Endothelial cell of umbilical vein (primary cell): ENCODE measurements at regions not wholly inside any gene's neighbourhood (a gene's known extent, or its start where the extent isn't known, plus 50 kb on each side); places are given as distances from the start of the nearest gene placed in this dataset.

Experiments used
- BruUV-seq: library from RNA; stranded (reverse); fragments of 400-500 nt; replicated peaks from 2 replicates; lab custom pipeline; 2021; lab: Mats Ljungman, UMichigan
- CTCF ChIA-PET: fragments of 300-600, 350-600 bp; sonication (Branson Sonifier 250); formaldehyde crosslinking; loops from one replicate; lab custom pipeline; 2021; ENCODE audit warnings: antibody characterized with exemption, inconsistent platforms; lab: Charles Lee
- POLR2A ChIA-PET: fragments of 300-600, 350-600 bp; sonication (Branson Sonifier 250); formaldehyde crosslinking; loops from one replicate; lab custom pipeline; 2021; ENCODE audit warnings: antibody characterized with exemption, inconsistent platforms; lab: Charles Lee
- DNase-seq: peaks from one replicate; pipeline ENCODE4 v3.0.0-alpha.2; 2011; ENCODE audit warnings: low read depth, low spot score
- FAIRE-seq: peaks from 2 replicates; lab custom pipeline; 2011; peaks lifted over from hg19 to GRCh38; lab: Jason Lieb, UNC
- H2AFZ ChIP-seq: 2 replicates; pipeline ENCODE4 v1.6.0; 2012; ENCODE audit warnings: low read depth, low read length, control low read depth, inconsistent platforms
- H3K27ac ChIP-seq: 2 replicates; pipeline ENCODE4 v1.5.1; 2011; ENCODE audit warnings: low read depth, mild to moderate bottlenecking, control low read depth, low read length, moderate library complexity; ENCODE audit not compliant: insufficient read depth
- H3K27me3 ChIP-seq, 2 experiments: 2 replicates each; pipeline versions ENCODE4 v1.6.0 to v1.6.1; 2011; ENCODE audit warnings: low read length in 2 of 2, mixed read lengths in 1 of 2; ENCODE audit not compliant: control insufficient read depth in 2 of 2, insufficient read depth in 2 of 2
- H3K36me3 ChIP-seq, 2 experiments: 2 replicates in 1 of 2; 3 replicates in 1 of 2; pipeline ENCODE4 v1.5.1; 2011; ENCODE audit warnings: low read length in 2 of 2, mild to moderate bottlenecking in 1 of 2, moderate library complexity in 1 of 2; ENCODE audit not compliant: control insufficient read depth in 2 of 2, insufficient read depth in 2 of 2; ENCODE audit errors: extremely low read depth in 1 of 2
- H3K4me1 ChIP-seq: 3 replicates; pipeline ENCODE4 v1.5.1; 2011; ENCODE audit warnings: mild to moderate bottlenecking, low read length; ENCODE audit not compliant: control insufficient read depth, insufficient read depth; ENCODE audit errors: extremely low read depth
- H3K4me2 ChIP-seq: 2 replicates; pipeline ENCODE4 v1.6.1; 2011; ENCODE audit warnings: low read length, control low read depth, mixed read lengths; ENCODE audit not compliant: insufficient read depth
- H3K4me3 ChIP-seq, 3 experiments: fragments of 200-600 bp in 1 of 3; sonication (generic), shearing (Covaris generic) in 1 of 3; replicated peaks in 1 of 3; 2 replicates each; pipeline ENCODE4 v1.5.1; 2011 to 2016; ENCODE audit warnings: control low read depth in 3 of 3, low read length in 3 of 3, mild to moderate bottlenecking in 2 of 3, inconsistent platforms in 1 of 3, low read depth in 1 of 3, moderate library complexity in 1 of 3; ENCODE audit not compliant: insufficient read depth in 1 of 3
- H3K79me2 ChIP-seq: 2 replicates; pipeline ENCODE4 v1.6.0; 2012; ENCODE audit warnings: low read length, inconsistent platforms; ENCODE audit not compliant: control insufficient read depth, insufficient read depth
- H3K9ac ChIP-seq: replicated peaks from 2 replicates; pipeline ENCODE3; 2011; ENCODE audit warnings: low read length, control low read depth; ENCODE audit not compliant: insufficient read depth; ENCODE audit errors: extremely low read depth
- H3K9me1 ChIP-seq: replicated peaks from 3 replicates; pipeline ENCODE4 v1.6.0; 2011; ENCODE audit warnings: mild to moderate bottlenecking, low read length; ENCODE audit not compliant: control insufficient read depth, insufficient read depth; ENCODE audit errors: extremely low read depth
- H3K9me3 ChIP-seq: replicated peaks from 2 replicates; pipeline ENCODE4 v1.5.1; 2012; ENCODE audit warnings: low read length, inconsistent platforms; ENCODE audit not compliant: control insufficient read depth, insufficient read depth
- H4K20me1 ChIP-seq: replicated peaks from 2 replicates; pipeline ENCODE3; 2011; ENCODE audit warnings: mild to moderate bottlenecking, low read length; ENCODE audit not compliant: control insufficient read depth, insufficient read depth; ENCODE audit errors: extremely low read depth
- EZH2 ChIP-seq: IDR thresholded peaks from 2 replicates; pipeline ENCODE4 v1.6.1; 2012; ENCODE audit warnings: borderline replicate concordance, low read depth, mild to moderate bottlenecking, moderate library complexity, low read length, inconsistent platforms; ENCODE audit not compliant: severe bottlenecking
- FOS ChIP-seq: IDR thresholded peaks from 2 replicates; pipeline ENCODE4 v1.6.1; 2011; ENCODE audit warnings: mild to moderate bottlenecking, low read length, moderate library complexity, borderline replicate concordance; ENCODE audit not compliant: insufficient read depth
- GATA2 ChIP-seq: IDR thresholded peaks from 2 replicates; pipeline ENCODE4 v1.7.0; 2011; ENCODE audit warnings: low read depth, mild to moderate bottlenecking, moderate library complexity, mixed read lengths, low read length; ENCODE audit not compliant: insufficient read length, insufficient read depth
- JUN ChIP-seq: IDR thresholded peaks from 2 replicates; pipeline ENCODE4 v1.6.1; 2011; ENCODE audit warnings: borderline replicate concordance, low read depth; ENCODE audit not compliant: insufficient read length, insufficient read depth
- MYC ChIP-seq: IDR thresholded peaks from one replicate; pipeline ENCODE4 v1.6.1; 2011; ENCODE audit warnings: mild to moderate bottlenecking, low read depth, low read length
- POLR2A ChIP-seq: IDR thresholded peaks from 2 replicates; pipeline ENCODE4 v1.6.1; 2012; ENCODE audit warnings: low read depth, mild to moderate bottlenecking, control low read depth, low read length
- POLR2AphosphoS5 ChIP-seq: IDR thresholded peaks from 2 replicates; pipeline ENCODE4 v1.6.1; 2012; ENCODE audit warnings: low read depth, mild to moderate bottlenecking, control low read depth, low read length, moderate library complexity; ENCODE audit not compliant: insufficient read depth
- dilution Hi-C: fragments of 300-500 bp; cut with MboI; formaldehyde crosslinking; loops from one replicate; pipeline ENCODE4 v1.15.0; 2019; ENCODE audit warnings: low sequenced_read_pairs; ENCODE audit not compliant: extremely low pct_ligation_motif_present
- intact Hi-C: fragments of 100-400 bp; cut with micrococcal nuclease; formaldehyde crosslinking; loops from one replicate; pipeline ENCODE4 v1.10.0; 2022
- TF ChIP-seq, protein P1 (sequence below): IDR thresholded peaks from 2 replicates; pipeline ENCODE4 v1.6.1; 2011; ENCODE audit not compliant: insufficient read depth, insufficient read length
- TF ChIP-seq, protein P2 (sequence below), 2 donors: IDR thresholded peaks; 1 replicate in 1 of 2; 2 replicates in 1 of 2; pipeline ENCODE4 v1.5.1; 2011; ENCODE audit warnings: low read length in 2 of 2, mild to moderate bottlenecking in 2 of 2, moderate library complexity in 2 of 2, control low read depth in 1 of 2, inconsistent platforms in 1 of 2, low read depth in 1 of 2; ENCODE audit not compliant: insufficient read depth in 1 of 2; ENCODE audit errors: extremely low read depth in 1 of 2

DNA sequence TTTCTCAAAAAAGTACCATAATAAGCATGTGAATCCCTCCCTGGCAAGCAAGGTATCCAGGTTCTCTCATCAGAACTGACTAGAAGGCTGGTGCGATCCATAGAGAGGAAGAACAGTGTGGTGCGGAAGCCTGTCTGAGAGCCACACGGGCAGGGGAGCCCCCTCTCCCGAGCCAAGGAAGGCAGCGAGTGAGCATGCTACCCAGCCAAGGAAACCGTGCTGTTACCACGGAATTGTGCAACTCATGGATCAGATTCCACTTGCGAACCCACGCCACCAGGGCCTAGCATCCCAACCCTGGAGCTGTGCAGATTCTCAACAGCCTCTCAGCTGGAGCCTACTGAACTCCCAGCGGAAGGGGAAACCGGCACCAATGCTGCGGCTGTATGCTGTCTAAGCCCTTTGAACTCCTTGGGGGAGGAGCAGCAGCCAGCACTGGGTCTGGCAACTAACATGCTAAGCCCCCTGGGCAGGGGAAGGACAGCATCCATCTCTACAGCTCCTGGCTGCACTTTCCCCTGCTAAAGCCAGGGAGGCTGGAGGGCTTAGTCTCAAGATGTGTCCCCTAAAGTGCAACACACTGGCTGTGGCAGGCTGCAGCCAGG lies 823.1 kb downstream of the EPHA4 start:
- FAIRE-seq (no peak), DNase-seq (no peak)
- no peak for TF ChIP-seq GATA2
- TF ChIP-seq MYC, result no peak
- no peak for TF ChIP-seq POLR2AphosphoS5
- H3K79me2 ChIP-seq, result no peaks in the 10 kb centered on the region
- H3K9me1 ChIP-seq, result no peaks in the 10 kb centered on the region
- no peaks in the 10 kb centered on the region for H3K36me3 ChIP-seq
- no peaks in the 10 kb centered on the region for H4K20me1 ChIP-seq
- H3K4me3 ChIP-seq, result no peak overlapping the region
- no peak overlapping the region for H3K9ac ChIP-seq
- BruUV-seq, result no TSS peak
- H2AFZ ChIP-seq, result no peak overlapping the region
- H3K4me1 ChIP-seq, result no peaks in the 10 kb centered on the region
- dilution Hi-C loops (no loop called here), intact Hi-C loops (no loop called here)
- no peaks in the 10 kb centered on the region for H3K9me3 ChIP-seq
- H3K27me3 ChIP-seq, result no peaks in the 10 kb centered on the region
- ChIA-PET POLR2A (no interaction called here), CTCF (no interaction called here)
- no peak overlapping the region for H3K4me2 ChIP-seq
- no peak overlapping the region for H3K27ac ChIP-seq

DNA sequence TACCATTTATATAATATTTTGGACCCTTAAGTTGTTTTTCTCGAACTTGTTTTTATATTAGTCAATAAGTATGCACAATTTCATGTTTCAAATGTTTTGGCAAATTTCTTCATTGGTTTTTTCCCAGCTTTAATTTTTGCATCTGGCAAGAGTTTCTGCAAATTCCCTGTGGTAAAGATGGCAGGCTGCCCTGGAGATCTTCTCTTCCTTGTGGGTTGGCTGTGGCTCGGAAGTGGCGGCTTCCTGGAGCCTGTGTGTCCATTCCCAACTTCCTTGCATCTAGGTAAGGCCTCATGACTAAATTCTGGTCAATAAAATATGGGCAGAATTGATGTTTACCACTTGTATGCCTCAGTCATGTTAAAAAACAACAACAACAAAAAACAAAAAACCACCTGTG lies 818.6 kb downstream of the EPHA4 start:
- Histone ChIP-seq H4K20me1 (no peaks in the 10 kb centered on the region), H3K4me1 (no peaks in the 10 kb centered on the region), H3K27ac (no peak overlapping the region), H3K27me3 (no peaks in the 10 kb centered on the region), H2AFZ (no peak overlapping the region), H3K9me1 (no peaks in the 10 kb centered on the region), H3K4me2 (no peak overlapping the region), H3K36me3 (no peaks in the 10 kb centered on the region), H3K4me3 (no peak overlapping the region), H3K79me2 (no peaks in the 10 kb centered on the region), H3K9me3 (no peaks in the 10 kb centered on the region), H3K9ac (no peak overlapping the region)
- intact Hi-C loops, result no loop called here
- ChIA-PET POLR2A (no interaction called here), CTCF (no interaction called here)
- TF ChIP-seq, protein P1, sequence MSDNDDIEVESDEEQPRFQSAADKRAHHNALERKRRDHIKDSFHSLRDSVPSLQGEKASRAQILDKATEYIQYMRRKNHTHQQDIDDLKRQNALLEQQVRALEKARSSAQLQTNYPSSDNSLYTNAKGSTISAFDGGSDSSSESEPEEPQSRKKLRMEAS, result no peak
- TF ChIP-seq MYC (no peak), GATA2 (no peak), FOS (no peak), POLR2A (no peak), EZH2 (no peak), JUN (no peak), POLR2AphosphoS5 (no peak)
- TF ChIP-seq, protein P2, sequence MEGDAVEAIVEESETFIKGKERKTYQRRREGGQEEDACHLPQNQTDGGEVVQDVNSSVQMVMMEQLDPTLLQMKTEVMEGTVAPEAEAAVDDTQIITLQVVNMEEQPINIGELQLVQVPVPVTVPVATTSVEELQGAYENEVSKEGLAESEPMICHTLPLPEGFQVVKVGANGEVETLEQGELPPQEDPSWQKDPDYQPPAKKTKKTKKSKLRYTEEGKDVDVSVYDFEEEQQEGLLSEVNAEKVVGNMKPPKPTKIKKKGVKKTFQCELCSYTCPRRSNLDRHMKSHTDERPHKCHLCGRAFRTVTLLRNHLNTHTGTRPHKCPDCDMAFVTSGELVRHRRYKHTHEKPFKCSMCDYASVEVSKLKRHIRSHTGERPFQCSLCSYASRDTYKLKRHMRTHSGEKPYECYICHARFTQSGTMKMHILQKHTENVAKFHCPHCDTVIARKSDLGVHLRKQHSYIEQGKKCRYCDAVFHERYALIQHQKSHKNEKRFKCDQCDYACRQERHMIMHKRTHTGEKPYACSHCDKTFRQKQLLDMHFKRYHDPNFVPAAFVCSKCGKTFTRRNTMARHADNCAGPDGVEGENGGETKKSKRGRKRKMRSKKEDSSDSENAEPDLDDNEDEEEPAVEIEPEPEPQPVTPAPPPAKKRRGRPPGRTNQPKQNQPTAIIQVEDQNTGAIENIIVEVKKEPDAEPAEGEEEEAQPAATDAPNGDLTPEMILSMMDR (IDR thresholded peaks at IDR 0.05; ENCODE audit: extremely low read depth in 1 of 2, insufficient read depth in 1 of 2, low read depth in 1 of 2, low read length in 2 of 2), result no peak
- FAIRE-seq, result no peak
- no TSS peak for BruUV-seq
- dilution Hi-C loops, result no loop called here
- DNase-seq, result no peak
